Stimulated activated CD4-positive, alpha-beta T cell treated with anti-CD3 and anti-CD28 coated beads, Interleukin-12 subunit alpha, Interleukin-12 subunit beta, amount 100 ng/mL, for 24 hours (primary cell): ENCODE measurements at regions not wholly inside any gene's neighbourhood (a gene's known extent, or its start where the extent isn't known, plus 50 kb on each side); places are given as distances from the start of the nearest gene placed in this dataset.
"Not testable (repeated sequence)": the region's sequence is repeated elsewhere in the genome, so short reads cannot be mapped to it uniquely, and the experiment has no call there.

Experiments used
- DNase-seq, 2 experiments: peaks; one replicate each; pipeline ENCODE4 v3.0.0-alpha.2; 2020; ENCODE audit warnings: low read depth in 2 of 2

DNA sequence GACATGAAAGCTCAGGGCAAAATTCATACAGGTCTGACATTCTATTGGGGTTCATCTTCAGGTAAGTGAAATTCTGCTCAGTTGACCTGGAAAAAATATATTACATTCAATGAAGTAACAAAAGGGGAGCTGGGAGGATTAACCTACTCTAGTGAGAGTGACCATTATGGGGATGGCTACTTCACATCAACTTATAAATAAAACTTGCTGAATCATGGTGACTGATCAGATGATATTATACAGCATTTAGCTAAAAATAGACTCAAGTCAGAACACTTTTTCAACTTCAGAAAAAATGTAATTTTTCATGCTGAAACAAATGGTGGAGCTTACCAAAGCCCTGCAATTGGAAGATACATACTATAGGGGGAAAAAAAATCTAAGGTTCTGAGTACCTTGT is 800.2 kb downstream of the FSCB start:
- DNase-seq = no peak

DNA sequence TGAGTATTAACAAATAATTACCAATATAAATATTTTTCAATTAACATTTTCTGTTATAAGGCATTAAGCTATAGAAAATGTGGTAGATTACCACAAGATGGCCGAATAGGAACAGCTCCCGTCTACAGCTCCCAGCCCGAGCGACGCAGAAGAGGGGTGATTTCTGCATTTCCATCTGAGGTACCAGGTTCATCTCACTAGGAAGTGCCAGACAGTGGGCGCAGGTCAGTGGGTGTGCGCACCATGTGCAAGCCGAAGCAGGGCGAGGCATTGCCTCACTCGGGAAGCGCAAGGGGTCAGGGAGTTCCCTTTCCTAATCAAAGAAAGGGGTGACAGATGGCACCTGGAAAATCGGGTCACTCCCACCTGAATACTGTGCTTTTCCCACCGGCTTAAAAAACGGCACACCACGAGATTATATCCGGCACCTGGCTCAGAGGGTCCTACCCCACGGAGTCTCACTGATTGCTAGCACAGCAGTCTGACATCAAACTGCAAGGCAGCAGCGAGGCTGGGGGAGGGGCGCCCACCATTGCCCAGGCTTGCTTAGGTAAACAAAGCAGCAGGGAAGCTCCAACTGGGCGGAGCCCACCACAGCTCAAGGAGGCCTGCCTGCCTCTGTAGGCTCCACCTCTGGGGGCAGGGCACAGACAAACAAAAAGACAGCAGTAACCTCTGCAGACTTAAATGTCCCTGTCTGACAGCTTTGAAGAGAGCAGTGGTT is 808.4 kb downstream of the FSCB start:
- not testable (repeated sequence) for DNase-seq

GRCh38 chr14:43697003-43697402 is 810.1 kb downstream of the FSCB start:
- no peak for DNase-seq

DNA sequence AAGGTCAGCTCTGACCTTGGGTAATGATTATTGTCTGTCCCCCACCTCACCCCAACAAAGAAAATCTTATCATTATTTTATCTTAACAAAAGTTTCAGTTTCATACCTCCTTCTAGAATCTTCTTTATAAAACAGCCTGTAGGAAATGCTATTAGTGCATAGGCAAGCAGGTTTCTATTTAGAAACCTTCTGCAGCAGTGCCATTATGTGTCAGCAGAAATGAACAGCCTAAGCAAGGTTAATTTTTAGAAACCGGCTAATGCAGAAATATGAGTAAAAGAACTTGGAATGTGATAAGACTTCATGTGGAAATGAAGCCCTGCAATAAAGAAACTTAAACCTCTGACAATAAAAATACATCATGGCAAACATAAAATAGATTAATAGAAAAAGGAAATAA is 814.4 kb downstream of the FSCB start:
- DNase-seq = no peak

DNA sequence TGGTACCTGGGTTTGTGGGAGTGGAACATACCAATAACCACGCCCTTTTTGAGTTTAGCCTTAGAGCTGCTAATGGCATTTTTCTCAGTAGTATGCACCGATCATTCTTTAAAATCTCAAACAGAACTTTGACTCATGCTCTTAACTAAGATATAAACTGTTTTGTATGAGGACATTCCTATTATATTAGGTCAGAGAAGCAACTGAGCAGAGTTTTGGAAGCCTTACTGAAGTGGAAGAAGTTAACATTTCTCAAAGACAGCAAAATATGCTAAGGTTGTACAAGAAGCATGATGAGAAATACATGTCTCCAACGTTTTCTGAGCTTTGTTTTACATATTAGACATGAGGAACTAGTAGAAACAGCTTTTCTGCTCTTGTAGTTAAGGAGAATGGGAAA is 819.2 kb downstream of the FSCB start:
- no peak for DNase-seq

DNA sequence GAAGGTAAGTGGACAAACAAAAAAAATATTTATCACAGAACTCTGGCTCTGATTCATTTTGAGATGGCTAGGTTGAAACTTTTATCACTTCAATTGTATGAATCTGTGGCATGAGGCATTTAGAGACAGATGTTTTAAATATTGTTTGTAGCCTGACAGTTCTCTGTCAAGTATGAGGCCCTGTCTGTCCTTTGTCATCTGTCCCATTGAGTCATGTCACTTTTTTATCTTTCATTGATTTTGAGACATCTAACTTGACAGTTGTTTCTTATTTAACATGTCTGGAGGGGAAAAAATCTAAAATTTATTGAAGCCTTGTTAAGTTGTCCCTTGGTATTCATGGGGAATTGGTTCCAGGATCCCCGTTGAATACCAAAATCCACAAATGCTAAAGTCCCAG is 829.5 kb downstream of the FSCB start:
- no peak for DNase-seq

DNA sequence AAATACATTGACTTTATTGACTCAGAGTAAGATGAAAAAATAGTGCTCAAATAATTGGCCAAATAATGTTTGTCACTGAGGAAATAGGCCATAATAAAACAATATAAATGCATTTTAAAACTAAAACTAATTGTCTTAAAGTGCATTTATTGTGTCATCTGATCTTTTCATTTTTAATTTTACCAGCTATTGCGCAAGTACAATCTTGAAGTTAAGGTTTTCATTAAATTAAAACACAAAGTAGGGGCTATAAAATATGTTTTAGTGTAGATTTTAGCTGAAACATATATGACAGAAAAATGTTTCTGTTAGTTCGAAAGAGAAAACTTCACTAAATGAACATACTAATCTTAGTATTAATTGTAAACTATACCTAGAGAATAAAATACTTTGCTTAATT is 832.8 kb downstream of the FSCB start:
- no peak for DNase-seq

DNA sequence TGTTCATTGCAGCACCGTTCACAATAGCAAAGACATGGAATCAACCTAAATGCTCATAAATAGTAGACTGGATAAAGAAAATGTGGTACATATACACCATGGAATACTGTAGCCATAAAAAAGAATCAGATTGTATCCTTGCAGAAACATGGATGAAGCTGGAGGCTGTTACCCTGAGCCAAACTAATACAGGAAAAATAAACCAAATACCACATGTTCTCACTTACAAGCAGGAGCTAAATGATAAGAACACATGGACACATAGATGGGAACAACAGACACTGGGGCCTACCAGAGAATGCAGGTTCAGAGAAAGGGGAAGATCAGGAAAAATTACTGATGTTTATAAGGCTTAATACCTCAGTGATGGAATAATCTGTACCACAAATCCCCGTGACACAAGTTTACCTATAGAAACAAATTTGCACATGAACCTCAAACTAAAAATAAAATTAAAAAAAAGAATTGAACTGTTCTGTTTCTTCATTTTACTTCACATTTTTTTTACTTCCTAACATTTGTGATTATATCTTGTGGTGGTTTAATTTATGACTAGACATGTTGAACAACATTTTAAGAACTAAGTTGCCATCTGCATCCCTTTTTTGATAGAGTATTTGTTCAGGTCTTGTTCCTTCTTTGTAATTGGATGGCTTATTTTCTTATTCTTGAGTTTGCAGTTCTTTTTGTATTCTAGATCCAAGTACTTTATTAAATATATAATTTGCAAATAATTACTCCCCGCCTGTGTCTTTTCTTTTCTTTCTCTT is 835.2 kb downstream of the FSCB start:
- no peak for DNase-seq

- DNase-seq = no peak
Measured at GRCh38 chr14:43669355-43669754, 837.7 kb downstream of the FSCB start.

DNA sequence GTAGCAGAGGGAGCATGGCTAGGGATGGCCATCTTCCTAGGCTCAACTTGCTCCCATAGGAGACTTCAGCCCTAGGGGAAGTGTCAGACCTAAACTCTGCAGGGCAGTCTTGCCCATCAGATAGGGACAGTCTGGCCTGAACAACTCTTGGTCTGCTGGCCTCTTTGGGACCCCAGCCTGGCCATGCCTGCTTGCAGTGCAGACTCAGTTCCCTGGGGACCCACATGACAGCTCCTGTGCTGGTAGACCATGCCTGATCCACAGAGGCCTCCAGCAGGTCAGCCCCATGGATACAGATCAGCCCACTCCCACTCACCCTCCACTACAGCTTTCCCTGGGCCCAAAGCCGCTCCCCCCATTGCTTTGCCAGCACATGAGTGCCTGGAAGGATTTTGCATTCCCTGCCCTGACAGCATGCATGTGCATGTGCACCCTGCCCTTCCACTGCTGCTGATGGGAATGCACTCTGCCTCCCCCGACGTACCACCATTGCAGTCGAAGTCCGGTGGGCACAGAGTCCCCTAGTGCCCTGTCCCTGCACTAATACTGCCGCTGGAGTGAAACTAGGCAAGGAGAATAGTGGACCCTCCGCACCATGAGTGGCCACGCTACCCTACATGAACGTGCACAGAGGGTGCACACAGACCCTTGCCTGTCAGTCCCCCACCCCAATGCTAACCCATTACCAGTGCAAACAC is 841.4 kb downstream of the FSCB start:
- DNase-seq = no peak

DNA sequence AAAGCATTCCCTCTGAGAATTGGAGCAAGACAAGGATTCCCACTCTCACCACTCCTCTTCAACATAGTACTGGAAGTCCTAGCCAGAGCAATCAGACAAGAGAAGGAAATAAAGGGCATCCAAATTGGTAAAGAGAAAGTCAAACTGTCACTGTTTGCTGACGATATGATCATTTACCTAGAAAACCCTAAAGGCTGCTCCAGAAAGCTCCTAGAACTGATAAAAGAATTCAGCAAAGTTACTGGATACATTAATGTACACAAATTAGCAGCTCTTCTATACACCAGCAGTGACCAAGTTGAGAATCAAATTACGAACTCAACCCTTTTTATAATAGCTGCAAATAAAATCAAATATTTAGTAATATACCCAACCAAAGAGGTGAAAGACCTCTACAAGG is 851.9 kb downstream of the FSCB start:
- DNase-seq = not testable (repeated sequence)

- DNase-seq = no peak
Measured at GRCh38 chr14:43651896-43652295, 855.2 kb downstream of the FSCB start.

- no peak for DNase-seq
Measured at GRCh38 chr14:43651185-43651787, 855.8 kb downstream of the FSCB start.

GRCh38 chr14:43649508-43649907 is 857.6 kb downstream of the FSCB start:
- no peak for DNase-seq

GRCh38 chr14:43647302-43647701 is 859.8 kb downstream of the FSCB start:
- no peak for DNase-seq

GRCh38 chr14:43640718-43641267 is 866.3 kb downstream of the FSCB start:
- DNase-seq = no peak

GRCh38 chr14:43625294-43625693 is 881.8 kb downstream of the FSCB start:
- no peak for DNase-seq

GRCh38 chr14:43621282-43621681 is 885.8 kb downstream of the FSCB start:
- DNase-seq = no peak

- no peak for DNase-seq
Measured at GRCh38 chr14:43595096-43595772, 911.8 kb downstream of the FSCB start.

DNA sequence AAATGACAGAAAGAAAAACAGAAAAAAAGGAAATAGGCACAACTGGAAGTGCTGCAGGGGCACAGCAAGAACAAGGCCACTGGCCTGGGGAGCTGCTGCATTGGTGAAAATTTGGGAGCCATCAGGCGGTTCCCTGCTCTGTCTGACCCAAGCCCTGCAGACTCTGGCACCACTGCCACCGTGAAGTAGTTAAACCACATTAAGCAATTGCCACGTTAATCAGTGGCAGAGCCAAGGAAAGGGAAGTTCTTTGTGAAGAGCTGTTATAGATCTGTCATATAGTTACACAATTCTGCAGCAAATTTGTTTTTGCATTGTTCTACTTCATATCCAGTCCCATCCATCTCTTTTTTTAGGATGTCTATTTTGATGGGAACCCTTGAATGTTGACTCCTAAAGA is 915.3 kb downstream of the FSCB start:
- no peak for DNase-seq

- DNase-seq = no peak
Measured at GRCh38 chr14:43587183-43587582, 919.9 kb downstream of the FSCB start.

GRCh38 chr14:43579671-43580070 is 927.4 kb downstream of the FSCB start:
- DNase-seq = no peak
